Stomach (tissue), 8 donors: ENCODE measurements at regions not wholly inside any gene's neighbourhood (a gene's known extent, or its start where the extent isn't known, plus 50 kb on each side); places are given as distances from the start of the nearest gene placed in this dataset.
"Not testable (repeated sequence)": the region's sequence is repeated elsewhere in the genome, so short reads cannot be mapped to it uniquely, and the experiment has no call there.

Experiments used
- DNase-seq, 2 donors: peaks; one replicate each; pipeline versions ENCODE4 v3.0.0 to v3.0.0-alpha.2; 2013 to 2019
- H3K27ac ChIP-seq, 5 donors: fragments of 200-600 bp in 4 of 5; sonication (generic) in 4 of 5; one replicate each; pipeline ENCODE4 v1.5.1; 2013 to 2019; ENCODE audit warnings: mild to moderate bottlenecking in 1 of 5, moderate library complexity in 1 of 5
- H3K27me3 ChIP-seq, 3 donors: fragments of 200-600 bp; sonication (generic); one replicate each; pipeline ENCODE4 v1.5.1; 2017 to 2019; ENCODE audit warnings: mixed run types in 1 of 3
- H3K36me3 ChIP-seq, 4 donors: fragments of 200-600 bp; sonication (generic); 1 replicate in 3 of 4; 2 replicates in 1 of 4; pipeline ENCODE4 v1.5.1; 2016 to 2019
- H3K4me1 ChIP-seq, 4 donors: fragments of 200-600 bp; sonication (generic); one replicate each; pipeline ENCODE4 v1.5.1; 2016 to 2019
- H3K4me3 ChIP-seq, 4 donors: fragments of 200-600 bp; sonication (generic) in 3 of 4; one replicate each; pipeline ENCODE4 v1.5.1; 2016 to 2019; ENCODE audit warnings: mild to moderate bottlenecking in 1 of 4
- H3K9me3 ChIP-seq, 4 donors: fragments of 200-600 bp; sonication (generic); one replicate each; pipeline ENCODE4 v1.5.1; 2016 to 2019
- WGBS, 5 donors: extraction: QIAGEN DNeasy Blood & Tissue Kit in 3 of 5; methylation state at CpG; one replicate each; pipeline versions ENCODE4 v1.1.5 to v1.1.7; 2013 to 2018; 5-methylcytosine and 5-hydroxymethylcytosine counted together
- intact Hi-C: fragments of 100-400 bp; cut with DNase I; formaldehyde crosslinking; loops from one replicate; pipeline ENCODE4 v1.15.1; 2023; ENCODE audit warnings: low total_unique reads
- donor health status: healthy with polysubstance abuse.
- donor health status: Bipolar disorder and iron deficiency.
- donor health status: healthy.

- 86 to 97% (median 92%) methylated on average over 2 to 5 of the region's 5 CpGs for WGBS, 5 donors
- intact Hi-C loops, DNase-seq: not testable (repeated sequence)
Observed at GRCh38 chr7:73204898-73205297, 103.7 kb downstream of the NSUN5 start.

GRCh38 chr7:73203312-73203711, 105.3 kb downstream of the NSUN5 start:
- H3K27ac ChIP-seq, intact Hi-C loops, H3K9me3 ChIP-seq, DNase-seq, H3K27me3 ChIP-seq, H3K4me1 ChIP-seq, H3K4me3 ChIP-seq: not testable (repeated sequence)
- 81 to 98% (median 89%) methylated on average over 5 of the region's 5 CpGs; no CpG with 5 or more reads in 1 of the 5 donors for WGBS, 5 donors
- peaks cover 0 to 11% (median 7%) of the 10 kb centered on the region in 4 donors for H3K36me3 ChIP-seq

More at GRCh38 chr7:73204898-73205297, 103.7 kb downstream of the NSUN5 start:
- not testable (repeated sequence) for H3K4me3 ChIP-seq, H3K9me3 ChIP-seq, H3K27ac ChIP-seq, H3K27me3 ChIP-seq, H3K4me1 ChIP-seq
- H3K36me3 ChIP-seq: peaks cover 0 to 11% (median 7%) of the 10 kb centered on the region in 4 donors

GRCh38 chr7:73201264-73201663, 107.4 kb downstream of the NSUN5 start:
- peak overlapping the region in 2 of 5 donors; percentile 57 to 74 for H3K27ac ChIP-seq
- DNase-seq, H3K9me3 ChIP-seq, H3K4me3 ChIP-seq, H3K4me1 ChIP-seq, intact Hi-C loops, H3K27me3 ChIP-seq: not testable (repeated sequence)
- 83 to 96% (median 94%) methylated on average over 4 to 8 of the region's 9 CpGs for WGBS, 5 donors
- peaks cover 0 to 15% (median 7%) of the 10 kb centered on the region in 4 donors for H3K36me3 ChIP-seq

DNA sequence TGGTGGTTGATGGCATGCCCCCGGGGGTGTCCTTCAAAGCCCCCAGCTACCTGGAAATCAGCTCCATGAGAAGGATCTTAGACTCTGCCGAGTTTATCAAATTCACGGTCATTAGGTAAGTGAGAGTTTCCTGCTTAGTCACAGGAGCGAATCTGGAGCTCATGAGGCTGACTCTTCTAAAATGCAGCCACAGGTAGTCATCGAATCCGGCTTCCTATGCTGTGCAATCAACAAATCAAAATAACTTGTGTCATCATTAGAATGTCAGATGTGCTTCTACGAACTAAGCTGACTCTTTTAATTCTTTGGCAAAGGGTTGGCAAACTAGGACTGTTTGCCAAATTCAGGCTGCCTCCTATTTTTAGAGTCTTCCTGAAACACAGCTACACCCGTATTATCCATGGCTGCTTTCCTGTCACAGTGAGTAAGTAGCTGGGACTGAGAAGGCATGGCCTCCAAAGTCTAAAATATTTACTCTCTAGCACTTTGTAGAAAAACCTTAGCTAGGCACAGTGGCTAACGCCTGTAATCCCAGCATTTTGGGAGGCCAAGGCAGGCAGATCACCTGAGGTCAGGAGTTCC, 108.0 kb downstream of the NSUN5 start:
- DNase-seq, H3K27me3 ChIP-seq, H3K4me3 ChIP-seq, H3K27ac ChIP-seq, H3K4me1 ChIP-seq, intact Hi-C loops, H3K9me3 ChIP-seq: not testable (repeated sequence)
- peaks cover 0 to 15% (median 7%) of the 10 kb centered on the region in 4 donors for H3K36me3 ChIP-seq
- no CpG with 5 or more reads among the region's 9 CpGs for WGBS, 5 donors

- H3K36me3 ChIP-seq, H3K27me3 ChIP-seq, DNase-seq, H3K4me3 ChIP-seq, H3K27ac ChIP-seq, H3K9me3 ChIP-seq, H3K4me1 ChIP-seq, intact Hi-C loops: not testable (repeated sequence)
- WGBS, 5 donors: 83 to 100% (median 98%) methylated on average over 1 to 8 of the region's 10 CpGs
Observed at GRCh38 chr7:73193991-73194390, 108.2 kb upstream of the SPDYE9 start.

- H3K4me1 ChIP-seq, intact Hi-C loops, H3K9me3 ChIP-seq, H3K4me3 ChIP-seq, DNase-seq, H3K36me3 ChIP-seq, H3K27me3 ChIP-seq, H3K27ac ChIP-seq: not testable (repeated sequence)
- WGBS, 5 donors: 62 to 76% (median 65%) methylated on average over 4 of the region's 9 CpGs; no CpG with 5 or more reads in 2 of the 5 donors
Observed at GRCh38 chr7:73190483-73191155, 104.8 kb upstream of the SPDYE9 start.

- H3K4me1 ChIP-seq, intact Hi-C loops, H3K9me3 ChIP-seq, H3K27ac ChIP-seq, H3K27me3 ChIP-seq, H3K36me3 ChIP-seq, H3K4me3 ChIP-seq: not testable (repeated sequence)
- 92 to 98% (median 95%) methylated on average over 3 to 5 of the region's 9 CpGs; no CpG with 5 or more reads in 2 of the 5 donors for WGBS, 5 donors
- peak in 1 of 2 donors; percentile 13 for DNase-seq
Observed at GRCh38 chr7:73188287-73188686, 102.4 kb upstream of the SPDYE9 start.

GRCh38 chr7:73186589-73187309, 100.9 kb upstream of the SPDYE9 start:
- H3K9me3 ChIP-seq, H3K4me3 ChIP-seq, H3K27me3 ChIP-seq, intact Hi-C loops, H3K27ac ChIP-seq, DNase-seq, H3K36me3 ChIP-seq, H3K4me1 ChIP-seq: not testable (repeated sequence)
- no CpG with 5 or more reads among the region's 14 CpGs for WGBS, 5 donors

GRCh38 chr7:73176813-73177212, 91.0 kb upstream of the SPDYE9 start:
- intact Hi-C loops, H3K36me3 ChIP-seq, DNase-seq, H3K27ac ChIP-seq, H3K27me3 ChIP-seq, H3K4me1 ChIP-seq, H3K9me3 ChIP-seq, H3K4me3 ChIP-seq: not testable (repeated sequence)
- no CpG with 5 or more reads among the region's 5 CpGs for WGBS, 5 donors

GRCh38 chr7:73175322-73175721, 89.5 kb upstream of the SPDYE9 start:
- intact Hi-C loops: not testable (repeated sequence)
- WGBS, 5 donors: no CpG with 5 or more reads among the region's 10 CpGs

DNA sequence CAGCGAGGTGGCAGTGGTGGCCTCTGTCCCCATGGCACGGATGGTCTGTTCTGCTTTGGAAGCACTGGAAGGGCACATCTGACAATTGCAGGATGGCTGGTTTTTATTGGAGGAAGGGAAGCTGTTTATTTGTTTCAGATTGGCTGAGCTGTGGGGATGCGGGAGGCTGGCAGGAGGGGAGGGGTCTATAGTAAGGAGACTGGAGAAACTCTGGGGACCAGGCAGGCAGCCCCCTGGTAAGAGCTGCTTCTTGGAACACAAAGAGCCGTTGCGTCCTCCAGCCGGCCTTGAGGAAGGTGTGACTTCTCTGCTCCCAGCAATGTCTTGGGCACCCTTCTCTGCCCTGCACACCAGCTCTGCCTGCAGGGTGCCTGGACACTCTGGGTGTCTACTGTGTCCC, 85.1 kb upstream of the SPDYE9 start:
- WGBS, 5 donors: 84 to 99% (median 88%) methylated on average over 5 to 6 of the region's 6 CpGs
- H3K36me3 ChIP-seq, H3K27me3 ChIP-seq, H3K4me1 ChIP-seq, H3K27ac ChIP-seq, H3K4me3 ChIP-seq, H3K9me3 ChIP-seq, DNase-seq, intact Hi-C loops: not testable (repeated sequence)

More at GRCh38 chr7:73175322-73175721, 89.5 kb upstream of the SPDYE9 start:
- H3K27ac ChIP-seq, H3K4me3 ChIP-seq, DNase-seq, H3K27me3 ChIP-seq, H3K9me3 ChIP-seq, H3K36me3 ChIP-seq, H3K4me1 ChIP-seq: not testable (repeated sequence)

- H3K4me1 ChIP-seq, H3K36me3 ChIP-seq, DNase-seq, H3K27me3 ChIP-seq, H3K27ac ChIP-seq, H3K4me3 ChIP-seq, H3K9me3 ChIP-seq, intact Hi-C loops: not testable (repeated sequence)
- 97 to 99% (median 98%) methylated on average over 4 to 5 of the region's 5 CpGs for WGBS, 5 donors
Observed at GRCh38 chr7:73170415-73170814, 84.6 kb upstream of the SPDYE9 start.
